ENCODE measurements at regions not wholly inside any gene's neighbourhood (a gene's known extent, or its start where the extent isn't known, plus 50 kb on each side); places are given as distances from the start of the nearest gene placed in this dataset.

- TF ChIP-seq CTCF (IDR thresholded peaks at IDR 0.05; ENCODE audit: extremely low read depth in 1 of 2, insufficient read depth in 1 of 2, low read depth in 1 of 2, low read length in 2 of 2) (no peak), FOS (IDR thresholded peaks at IDR 0.05; ENCODE audit: borderline replicate concordance, insufficient read depth, low read length) (no peak), EZH2 (IDR thresholded peaks at IDR 0.05; ENCODE audit: borderline replicate concordance, low read depth, low read length, severe bottlenecking) (no peak), POLR2A (IDR thresholded peaks at IDR 0.05; ENCODE audit: low read depth, low read length) (no peak), POLR2AphosphoS5 (IDR thresholded peaks at IDR 0.05; ENCODE audit: insufficient read depth, low read depth, low read length) (no peak), JUN (IDR thresholded peaks at IDR 0.05; ENCODE audit: borderline replicate concordance, insufficient read depth, insufficient read length, low read depth) (no peak)
- TF ChIP-seq, protein P1, sequence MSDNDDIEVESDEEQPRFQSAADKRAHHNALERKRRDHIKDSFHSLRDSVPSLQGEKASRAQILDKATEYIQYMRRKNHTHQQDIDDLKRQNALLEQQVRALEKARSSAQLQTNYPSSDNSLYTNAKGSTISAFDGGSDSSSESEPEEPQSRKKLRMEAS (IDR thresholded peaks at IDR 0.05; ENCODE audit: insufficient read depth, insufficient read length): no peak
These were observed 73.8 kb upstream of the SGCD start for GRCh38 chr5:156253130-156253529.

Measured in endothelial cell of umbilical vein (primary cell).